ENCODE measurements at regions not wholly inside any gene's neighbourhood (a gene's known extent, or its start where the extent isn't known, plus 50 kb on each side); places are given as distances from the start of the nearest gene placed in this dataset.

GRCh38 chr2:194697439-194697838 is 959.6 kb upstream of the SLC39A10 start:
- TF ChIP-seq CTCF (IDR thresholded peaks at IDR 0.05) (no peak), ZFX (IDR thresholded peaks at IDR 0.05; ENCODE audit: borderline replicate concordance) (no peak)

All from 22Rv1 (cell line).